ENCODE measurements at regions not wholly inside any gene's neighbourhood (a gene's known extent, or its start where the extent isn't known, plus 50 kb on each side); places are given as distances from the start of the nearest gene placed in this dataset.
"Not testable (repeated sequence)": the region's sequence is repeated elsewhere in the genome, so short reads cannot be mapped to it uniquely, and the experiment has no call there.

GRCh38 chr16:88325976-88326375 lies 56.8 kb upstream of the ZNF469 start:
- DNase-seq (ENCODE audit: low spot score in 2 of 2), result no peak
- no peak for FAIRE-seq

DNA sequence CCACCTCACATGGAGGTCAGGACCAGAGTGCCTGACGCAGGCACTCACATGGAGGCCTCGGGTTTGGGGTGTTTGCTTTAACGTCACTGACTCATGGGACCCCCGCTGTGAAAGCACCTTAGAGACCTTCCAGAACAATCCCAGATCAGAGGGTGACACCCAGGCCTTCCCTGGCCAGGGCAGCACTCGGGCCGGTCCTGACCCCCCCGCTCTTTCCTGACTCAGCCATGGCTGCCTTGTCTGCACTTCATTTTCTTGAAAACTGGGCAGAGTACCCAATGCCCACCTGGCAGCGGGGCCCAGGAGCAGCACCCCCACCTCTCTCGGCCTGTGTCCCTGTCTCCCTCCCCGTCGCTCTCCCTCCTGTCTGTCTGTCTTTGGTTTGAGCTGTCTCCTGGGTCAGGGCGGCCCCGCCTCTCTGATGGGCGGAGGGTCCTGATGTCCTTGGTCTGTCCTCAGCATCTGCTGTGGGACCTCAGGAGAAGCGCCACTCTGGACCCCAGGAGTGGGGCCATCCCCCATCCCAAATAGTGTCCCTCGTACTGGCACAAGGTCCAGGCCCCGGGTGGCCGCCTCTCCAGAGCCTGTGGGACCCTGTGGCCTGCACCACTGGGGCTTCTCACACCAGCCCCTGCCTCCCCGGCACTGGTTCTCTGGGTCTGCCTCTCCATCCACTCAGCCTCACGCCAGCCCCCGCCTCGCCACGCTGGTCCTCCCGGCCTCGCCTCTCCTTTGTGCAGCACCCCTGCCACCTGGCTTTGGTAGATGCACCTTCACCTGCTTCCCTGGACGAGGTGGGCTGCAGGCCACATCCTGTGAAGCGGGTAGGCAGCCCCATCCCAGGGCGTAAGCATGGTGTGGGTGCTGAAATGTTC lies 55.9 kb upstream of the ZNF469 start:
- FAIRE-seq (no peak), DNase-seq (ENCODE audit: low spot score in 2 of 2) (no peak)

DNA sequence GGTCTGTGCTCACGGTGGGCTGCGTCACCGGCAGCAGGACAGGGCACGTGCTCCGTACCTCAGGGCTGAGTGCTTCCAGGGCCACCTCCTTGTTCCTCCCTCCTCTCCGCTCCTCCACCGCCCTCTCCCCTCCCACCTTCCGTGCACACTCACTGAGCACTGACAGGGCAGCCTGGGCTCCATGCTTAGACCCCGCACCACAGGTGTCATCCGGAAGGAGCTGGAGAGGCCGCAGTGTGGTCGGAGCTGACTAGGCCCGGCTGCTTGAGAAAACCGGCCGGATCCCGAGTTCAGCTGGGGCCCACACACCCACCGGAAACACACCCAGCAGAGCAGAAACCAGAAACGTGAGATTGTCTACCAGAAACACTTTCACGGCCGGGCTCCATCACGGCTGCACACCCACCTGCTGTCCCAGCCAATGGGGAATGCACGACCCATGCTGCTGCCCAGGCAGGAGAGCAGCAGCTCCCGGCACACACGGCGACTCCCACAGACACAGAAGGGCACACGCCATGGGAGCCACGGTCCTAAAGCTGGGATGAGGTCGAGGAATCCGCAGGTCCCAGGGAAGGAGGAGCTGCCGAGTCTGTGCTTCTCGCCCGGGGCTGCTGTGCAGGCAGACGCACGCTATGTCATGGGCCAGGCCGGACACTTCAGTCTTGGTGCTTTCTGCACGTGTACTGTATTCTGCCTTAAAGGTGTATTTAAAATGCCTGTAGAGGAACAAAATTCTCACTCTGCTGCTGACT lies 55.0 kb upstream of the ZNF469 start:
- FAIRE-seq, result no peak
- DNase-seq (ENCODE audit: low spot score in 2 of 2), result no peak

- DNase-seq (ENCODE audit: low spot score in 2 of 2), result no peak
- FAIRE-seq, result no peak
These were observed 54.3 kb upstream of the ZNF469 start for GRCh38 chr16:88328313-88328980.

DNA sequence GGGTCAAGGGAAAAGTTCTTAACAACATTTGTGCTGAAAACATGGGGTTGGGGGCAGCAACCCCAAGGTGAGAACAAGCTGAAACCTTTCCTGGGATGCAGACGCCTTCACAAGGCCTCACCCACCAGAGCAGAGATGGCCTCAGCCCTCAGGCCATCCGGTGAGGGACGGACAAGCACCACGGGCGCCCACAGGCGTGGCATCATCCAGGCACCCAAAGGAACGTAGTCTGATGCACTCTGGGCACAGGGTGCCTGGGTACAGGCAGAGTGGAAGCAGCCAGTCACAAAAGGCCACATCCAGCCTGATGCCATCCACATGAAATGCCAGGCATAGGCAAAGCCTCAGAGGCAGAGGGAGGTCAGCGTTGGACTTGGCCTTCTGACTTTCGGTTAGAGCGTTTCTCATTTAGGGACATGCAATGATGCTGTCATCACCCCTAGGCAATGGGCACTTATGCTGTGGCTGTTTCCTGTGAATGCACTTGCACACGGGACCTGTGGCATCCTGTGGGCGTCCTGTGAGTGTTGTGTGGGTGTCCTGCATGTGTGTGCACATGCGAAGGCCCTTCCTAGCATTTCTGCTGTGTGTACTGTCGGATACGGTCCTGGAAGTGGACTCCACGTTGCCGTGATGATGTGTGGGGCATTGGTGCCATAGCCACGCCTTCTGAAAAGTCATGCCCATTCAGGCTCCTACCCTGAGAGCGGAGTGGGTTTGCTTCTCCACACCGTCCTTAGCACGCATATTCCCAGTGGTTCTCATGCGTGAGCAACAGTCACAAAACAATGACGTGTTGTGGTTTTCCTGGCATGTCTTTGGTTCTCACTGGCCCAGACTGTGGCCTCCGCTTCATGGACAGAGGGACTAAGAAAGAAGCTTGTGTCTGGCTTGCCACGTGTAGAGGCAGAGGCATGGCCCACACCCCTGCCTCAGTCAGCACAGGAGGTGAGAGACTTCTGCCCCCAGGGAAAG lies 52.7 kb upstream of the ZNF469 start:
- DNase-seq (ENCODE audit: low spot score in 2 of 2) (no peak), FAIRE-seq (no peak)

GRCh38 chr16:88330971-88331890 lies 51.5 kb upstream of the ZNF469 start:
- no peak for DNase-seq (ENCODE audit: low spot score in 2 of 2)
- no peak for FAIRE-seq

GRCh38 chr16:88331989-88332920 lies 50.5 kb upstream of the ZNF469 start:
- FAIRE-seq (no peak), DNase-seq (ENCODE audit: low spot score in 2 of 2) (no peak)

- not testable (repeated sequence) for DNase-seq (ENCODE audit: low spot score in 2 of 2); FAIRE-seq
These were observed 49.6 kb upstream of the ZNF469 start for GRCh38 chr16:88332921-88333825.
